ENCODE measurements at regions not wholly inside any gene's neighbourhood (a gene's known extent, or its start where the extent isn't known, plus 50 kb on each side); places are given as distances from the start of the nearest gene placed in this dataset.
"Not testable (repeated sequence)": the region's sequence is repeated elsewhere in the genome, so short reads cannot be mapped to it uniquely, and the experiment has no call there.

GRCh38 chr7:32222251-32222900, 152.2 kb upstream of the PDE1C start:
- H3K4me3 ChIP-seq, result no peak overlapping the region
- no peaks in the 10 kb centered on the region for H3K4me1 ChIP-seq
- no peak for TF ChIP-seq Cebpa-rat (IDR thresholded peaks at IDR 0.05)
- no peaks in the 10 kb centered on the region for H3K27me3 ChIP-seq
- no peak overlapping the region for H3K9ac ChIP-seq
- H3K4me2 ChIP-seq, result no peak overlapping the region
- no peaks in the 10 kb centered on the region for H3K36me3 ChIP-seq
- no peaks in the 10 kb centered on the region for H4K20me1 ChIP-seq
- peaks cover 0 to 6% (median 0%) of the 10 kb centered on the region in 11 experiments; a peak in 6 of 22 replicates for H3K9me3 ChIP-seq (replicated peaks in 1 of 11)
- H3K27ac ChIP-seq, result no peak overlapping the region

GRCh38 chr7:32221736-32222135, 151.5 kb upstream of the PDE1C start:
- H3K4me3 ChIP-seq, result no peak overlapping the region
- H3K9me3 ChIP-seq (replicated peaks in 1 of 11), result peaks cover 0 to 2% (median 0%) of the 10 kb centered on the region in 11 experiments; a peak in 1 of 22 replicates
- no peak for TF ChIP-seq Cebpa-rat (IDR thresholded peaks at IDR 0.05)
- no peak overlapping the region for H3K27ac ChIP-seq
- H3K27me3 ChIP-seq, result no peaks in the 10 kb centered on the region
- H3K36me3 ChIP-seq, result no peaks in the 10 kb centered on the region
- no peak overlapping the region for H3K9ac ChIP-seq
- H3K4me2 ChIP-seq, result no peak overlapping the region
- H3K4me1 ChIP-seq, result no peaks in the 10 kb centered on the region
- no peaks in the 10 kb centered on the region for H4K20me1 ChIP-seq

DNA sequence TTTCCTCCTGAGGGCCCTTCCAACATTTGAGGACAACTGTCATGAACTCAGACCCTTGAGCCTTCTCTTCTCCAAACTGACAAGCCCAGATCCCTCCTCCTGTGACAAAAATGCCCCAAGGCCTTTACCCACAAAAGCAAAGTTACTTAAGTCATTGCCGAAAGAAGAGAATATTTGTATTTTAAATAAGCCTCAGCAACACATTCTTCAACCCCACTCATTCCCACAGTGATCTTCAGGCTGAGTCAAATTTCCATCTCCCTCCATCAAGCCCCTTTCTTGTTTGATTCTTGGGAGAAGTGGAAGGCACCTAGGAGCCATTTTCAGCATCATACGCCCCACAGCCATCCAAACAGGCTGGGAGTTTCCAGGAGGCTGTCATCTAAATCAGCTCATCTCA, 150.8 kb upstream of the PDE1C start:
- H3K36me3 ChIP-seq, result no peaks in the 10 kb centered on the region
- H4K20me1 ChIP-seq, result no peaks in the 10 kb centered on the region
- no peaks in the 10 kb centered on the region for H3K27me3 ChIP-seq
- no peaks in the 10 kb centered on the region; a peak in 1 of 22 replicates for H3K9me3 ChIP-seq (replicated peaks in 1 of 11)
- no peak for TF ChIP-seq Cebpa-rat (IDR thresholded peaks at IDR 0.05)
- H3K4me1 ChIP-seq, result no peaks in the 10 kb centered on the region
- H3K4me2 ChIP-seq, result no peak overlapping the region
- no peak overlapping the region for H3K4me3 ChIP-seq
- no peak overlapping the region for H3K9ac ChIP-seq
- H3K27ac ChIP-seq, result no peak overlapping the region

- H4K20me1 ChIP-seq; H3K27ac ChIP-seq; H3K4me3 ChIP-seq; H3K9ac ChIP-seq; H3K36me3 ChIP-seq; H3K27me3 ChIP-seq; H3K4me2 ChIP-seq; H3K4me1 ChIP-seq; H3K9me3 ChIP-seq (replicated peaks in 1 of 11): not testable (repeated sequence)
Observed at GRCh38 chr7:32219831-32220230, 149.6 kb upstream of the PDE1C start.

DNA sequence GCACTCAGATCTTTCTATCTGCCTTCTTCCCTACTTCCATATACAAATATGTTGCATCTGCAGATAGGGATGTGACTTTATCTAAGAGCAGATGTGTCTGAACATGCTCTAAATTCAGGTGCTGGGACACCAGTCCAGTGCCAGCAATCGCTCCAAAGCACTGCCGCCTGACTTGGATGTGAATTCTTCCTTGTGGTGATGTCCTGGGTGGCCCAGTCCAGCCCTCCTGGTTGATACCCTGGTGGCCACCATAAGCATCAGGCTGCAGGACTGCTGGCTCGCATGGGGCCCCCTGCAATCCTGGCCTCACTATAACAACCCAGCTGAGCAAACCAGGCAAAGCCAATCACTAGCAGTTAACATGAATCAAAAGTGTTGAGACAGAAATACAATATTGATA, 149.2 kb upstream of the PDE1C start:
- H3K27ac ChIP-seq, result no peak overlapping the region
- no peaks in the 10 kb centered on the region for H3K27me3 ChIP-seq
- no peaks in the 10 kb centered on the region for H4K20me1 ChIP-seq
- no peak for TF ChIP-seq Cebpa-rat (IDR thresholded peaks at IDR 0.05)
- H3K4me2 ChIP-seq, result no peak overlapping the region
- H3K9ac ChIP-seq, result no peak overlapping the region
- no peaks in the 10 kb centered on the region; a peak in 1 of 22 replicates for H3K9me3 ChIP-seq (replicated peaks in 1 of 11)
- no peaks in the 10 kb centered on the region for H3K36me3 ChIP-seq
- H3K4me3 ChIP-seq, result no peak overlapping the region
- H3K4me1 ChIP-seq, result no peaks in the 10 kb centered on the region

DNA sequence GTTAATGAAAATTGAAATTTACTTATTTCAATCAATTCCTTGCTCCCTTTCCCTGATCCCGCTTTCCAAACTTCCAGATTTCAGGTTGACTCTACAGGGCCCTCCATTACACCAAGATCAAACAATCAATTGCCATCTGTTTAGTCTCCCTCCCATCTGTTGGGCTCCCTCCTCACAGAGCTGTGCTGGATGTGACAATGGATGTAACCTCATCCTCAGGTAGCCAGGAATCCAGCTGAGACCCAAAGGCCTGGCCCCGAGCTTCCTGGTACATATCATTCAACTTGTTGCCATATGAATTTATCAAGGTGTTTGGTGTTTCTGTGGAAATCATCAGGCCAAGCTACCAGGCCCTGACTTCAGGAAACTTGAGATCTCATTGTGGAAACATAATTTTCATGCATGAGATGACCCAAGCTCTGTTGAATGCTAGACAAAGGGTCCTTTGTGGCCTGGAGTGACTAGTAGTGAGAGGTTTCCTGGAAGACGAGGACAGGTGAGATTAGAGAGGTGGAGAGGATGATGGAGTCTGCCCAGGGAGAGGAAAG, 148.6 kb upstream of the PDE1C start:
- H3K27me3 ChIP-seq, result no peaks in the 10 kb centered on the region
- no peak overlapping the region for H3K4me3 ChIP-seq
- H3K27ac ChIP-seq, result no peak overlapping the region
- H3K4me2 ChIP-seq, result no peak overlapping the region
- H3K4me1 ChIP-seq, result no peaks in the 10 kb centered on the region
- H3K36me3 ChIP-seq, result no peaks in the 10 kb centered on the region
- TF ChIP-seq Cebpa-rat (IDR thresholded peaks at IDR 0.05), result no peak
- H3K9me3 ChIP-seq (replicated peaks in 1 of 11), result no peaks in the 10 kb centered on the region; a peak in 1 of 22 replicates
- no peaks in the 10 kb centered on the region for H4K20me1 ChIP-seq
- no peak overlapping the region for H3K9ac ChIP-seq

DNA sequence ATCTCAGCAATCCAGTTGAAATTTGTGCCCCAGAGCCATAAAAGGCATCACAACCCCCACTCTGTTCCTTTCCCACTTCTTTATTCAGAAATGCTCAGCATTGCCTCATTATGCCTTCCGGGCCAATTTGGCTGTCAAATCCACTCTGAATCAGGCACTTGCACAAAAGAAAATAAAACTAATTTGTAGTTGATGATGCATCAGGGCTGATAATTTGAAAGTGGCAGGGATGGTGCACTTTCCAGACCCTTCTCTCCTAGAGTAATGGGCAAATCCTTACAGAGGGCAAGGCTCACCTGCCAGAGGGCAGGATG, 147.9 kb upstream of the PDE1C start:
- no peaks in the 10 kb centered on the region for H3K36me3 ChIP-seq
- no peaks in the 10 kb centered on the region for H4K20me1 ChIP-seq
- no peak overlapping the region for H3K9ac ChIP-seq
- no peaks in the 10 kb centered on the region for H3K4me1 ChIP-seq
- no peak overlapping the region for H3K4me2 ChIP-seq
- no peaks in the 10 kb centered on the region for H3K27me3 ChIP-seq
- H3K27ac ChIP-seq, result no peak overlapping the region
- TF ChIP-seq Cebpa-rat (IDR thresholded peaks at IDR 0.05), result no peak
- no peaks in the 10 kb centered on the region; a peak in 1 of 22 replicates for H3K9me3 ChIP-seq (replicated peaks in 1 of 11)
- H3K4me3 ChIP-seq, result no peak overlapping the region

DNA sequence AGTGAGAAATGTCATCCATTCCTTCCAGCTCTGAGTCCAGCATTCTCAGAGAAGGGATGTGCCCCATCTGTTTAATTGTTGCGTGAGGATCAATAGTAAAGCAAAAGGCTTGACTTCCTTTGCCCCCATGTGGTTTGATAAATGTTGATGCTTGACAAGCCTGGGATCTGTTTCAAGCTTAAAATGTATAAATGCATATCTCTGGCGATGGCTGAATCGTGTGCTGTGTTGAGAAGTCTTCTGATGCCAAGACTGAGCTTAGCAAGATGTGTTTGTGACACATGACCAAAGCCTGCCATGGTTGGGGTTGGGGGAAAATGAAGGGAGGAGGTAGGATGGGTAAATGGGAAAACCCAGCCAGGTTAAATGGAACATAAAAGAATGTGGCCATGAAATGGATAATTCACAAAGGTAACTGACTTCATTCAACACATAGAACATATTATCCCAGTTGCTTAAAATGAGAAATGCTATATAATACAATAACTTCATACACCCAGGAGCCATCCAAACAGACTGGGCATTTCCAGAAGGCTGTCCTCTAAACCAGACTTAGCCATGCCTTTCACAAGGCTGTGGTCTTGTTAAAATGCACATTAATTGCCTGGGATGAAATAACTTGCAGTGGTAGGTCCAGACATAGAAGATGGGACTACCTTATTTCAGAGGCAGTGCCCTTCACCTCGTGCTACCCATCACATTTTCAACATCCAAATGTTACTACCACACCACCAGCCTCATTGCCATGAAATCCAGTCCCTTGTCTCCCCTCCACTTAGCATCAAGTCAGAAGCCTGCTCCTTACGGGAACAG, 147.3 kb upstream of the PDE1C start:
- Histone ChIP-seq H3K4me3 (no peak overlapping the region), H3K9me3 (replicated peaks in 1 of 11) (no peaks in the 10 kb centered on the region; a peak in 1 of 22 replicates), H3K4me1 (no peaks in the 10 kb centered on the region)

GRCh38 chr7:32216759-32217158, 146.6 kb upstream of the PDE1C start:
- Histone ChIP-seq H3K27ac (no peak overlapping the region), H3K4me3 (no peak overlapping the region), H3K9ac (no peak overlapping the region), H3K27me3 (no peaks in the 10 kb centered on the region), H3K4me1 (no peaks in the 10 kb centered on the region), H3K9me3 (replicated peaks in 1 of 11) (no peaks in the 10 kb centered on the region; a peak in 1 of 22 replicates), H4K20me1 (no peaks in the 10 kb centered on the region), H3K36me3 (no peaks in the 10 kb centered on the region), H3K4me2 (no peak overlapping the region)
- no peak for TF ChIP-seq Cebpa-rat (IDR thresholded peaks at IDR 0.05)

More for the DNA sequence above, 147.3 kb upstream of the PDE1C start:
- Histone ChIP-seq H4K20me1 (no peaks in the 10 kb centered on the region), H3K36me3 (no peaks in the 10 kb centered on the region), H3K27ac (no peak overlapping the region), H3K4me2 (no peak overlapping the region), H3K9ac (no peak overlapping the region), H3K27me3 (no peaks in the 10 kb centered on the region)
- TF ChIP-seq Cebpa-rat (IDR thresholded peaks at IDR 0.05), result no peak

DNA sequence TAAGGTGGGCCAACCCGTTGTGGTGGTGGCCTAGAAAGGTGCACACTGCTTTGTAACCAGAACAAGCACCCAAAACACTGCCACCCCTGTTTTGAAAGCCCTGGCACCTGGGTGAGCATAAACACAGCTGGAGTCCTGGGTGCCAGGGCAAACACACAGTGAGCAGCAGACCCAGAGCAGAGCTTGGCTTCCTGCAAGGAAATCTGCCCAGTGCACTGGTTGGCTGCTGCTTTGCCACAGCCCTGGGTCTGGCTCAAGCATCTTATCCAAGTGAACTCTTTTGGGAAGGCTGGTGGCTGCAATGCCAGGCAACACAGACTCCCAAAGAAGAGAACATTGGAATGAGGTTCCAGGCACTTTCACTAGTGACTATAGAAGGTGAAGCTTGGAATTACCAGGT, 145.5 kb upstream of the PDE1C start:
- Histone ChIP-seq H3K4me3 (no peak overlapping the region), H3K36me3 (no peaks in the 10 kb centered on the region), H3K4me2 (no peak overlapping the region), H3K27me3 (no peaks in the 10 kb centered on the region), H4K20me1 (no peaks in the 10 kb centered on the region), H3K27ac (no peak overlapping the region), H3K9me3 (replicated peaks in 1 of 11) (no peaks in the 10 kb centered on the region; a peak in 1 of 22 replicates), H3K9ac (no peak overlapping the region), H3K4me1 (no peaks in the 10 kb centered on the region)
- TF ChIP-seq Cebpa-rat (IDR thresholded peaks at IDR 0.05), result no peak

All from BLaER1 treated with 17β-estradiol and CSF1 and Interleukin-3, amounts not matched to agents 10 nM and 100 nM (cell line).